Urinary bladder (tissue), 3 donors: ENCODE measurements at regions not wholly inside any gene's neighbourhood (a gene's known extent, or its start where the extent isn't known, plus 50 kb on each side); places are given as distances from the start of the nearest gene placed in this dataset.
"Not testable (repeated sequence)": the region's sequence is repeated elsewhere in the genome, so short reads cannot be mapped to it uniquely, and the experiment has no call there.

Source experiments
- DNase-seq: peaks from one replicate; pipeline ENCODE4 v3.0.0-alpha.2; 2015; ENCODE audit errors: extremely low spot score
- H3K27ac ChIP-seq: one replicate; pipeline ENCODE4 v1.5.1; 2013; ENCODE audit warnings: low read depth, mild to moderate bottlenecking, moderate library complexity
- H3K36me3 ChIP-seq: one replicate; pipeline ENCODE4 v1.6.1; 2013; ENCODE audit warnings: mild to moderate bottlenecking, moderate library complexity; ENCODE audit not compliant: insufficient read depth
- H3K4me1 ChIP-seq: one replicate; pipeline ENCODE4 v1.6.1; 2013; ENCODE audit warnings: mild to moderate bottlenecking, moderate library complexity; ENCODE audit not compliant: insufficient read depth
- H3K4me3 ChIP-seq: one replicate; pipeline ENCODE4 v1.5.1; 2013; ENCODE audit warnings: low read depth, low read length
- WGBS: extraction: QIAGEN DNeasy Blood & Tissue Kit; methylation state at CpG from one replicate; pipeline ENCODE4 v1.1.7; 2013; 5-methylcytosine and 5-hydroxymethylcytosine counted together
- donor health status: healthy with polysubstance abuse.
- donor health status: healthy.

DNA sequence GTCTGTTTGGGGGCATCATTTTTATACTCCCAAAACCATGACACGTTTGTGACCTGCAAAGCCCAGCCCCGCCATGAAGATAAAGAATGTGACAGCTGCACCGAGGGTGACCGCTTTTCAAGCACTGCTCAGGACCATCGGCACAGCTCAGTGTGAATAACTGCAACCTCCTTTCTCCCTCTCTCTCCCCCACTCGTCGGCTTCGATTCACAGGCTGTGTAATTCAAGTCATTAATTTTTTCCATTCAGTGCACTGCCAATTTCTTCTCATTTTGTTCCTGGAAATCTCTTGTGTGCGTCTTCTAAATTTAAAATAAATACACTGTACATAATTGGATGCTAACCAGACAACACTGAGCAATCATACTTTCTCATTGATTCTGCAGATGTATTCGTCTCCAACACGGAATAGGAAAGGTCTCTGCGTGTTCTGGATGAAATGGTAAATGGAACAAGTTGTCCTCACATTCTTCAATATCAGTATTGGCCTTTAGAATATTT is 260.8 kb downstream of the TTC8 start:
- no peaks in the 10 kb centered on the region for H3K36me3 ChIP-seq
- H3K27ac ChIP-seq, result no peak overlapping the region
- DNase-seq, result peak; percentile 23
- H3K4me3 ChIP-seq, result no peak overlapping the region
- WGBS, result 52% methylated on average over 12 of the region's 12 CpGs
- no peaks in the 10 kb centered on the region for H3K4me1 ChIP-seq

GRCh38 chr14:89085737-89086382 is 261.4 kb downstream of the TTC8 start:
- no peaks in the 10 kb centered on the region for H3K36me3 ChIP-seq
- no peak overlapping the region for H3K27ac ChIP-seq
- H3K4me3 ChIP-seq, result no peak overlapping the region
- WGBS, result 52% methylated on average over 9 of the region's 9 CpGs
- H3K4me1 ChIP-seq, result no peaks in the 10 kb centered on the region
- DNase-seq, result peak; percentile 7

GRCh38 chr14:89088530-89088929 is 264.1 kb downstream of the TTC8 start:
- no peak overlapping the region for H3K4me3 ChIP-seq
- DNase-seq, result no peak

DNA sequence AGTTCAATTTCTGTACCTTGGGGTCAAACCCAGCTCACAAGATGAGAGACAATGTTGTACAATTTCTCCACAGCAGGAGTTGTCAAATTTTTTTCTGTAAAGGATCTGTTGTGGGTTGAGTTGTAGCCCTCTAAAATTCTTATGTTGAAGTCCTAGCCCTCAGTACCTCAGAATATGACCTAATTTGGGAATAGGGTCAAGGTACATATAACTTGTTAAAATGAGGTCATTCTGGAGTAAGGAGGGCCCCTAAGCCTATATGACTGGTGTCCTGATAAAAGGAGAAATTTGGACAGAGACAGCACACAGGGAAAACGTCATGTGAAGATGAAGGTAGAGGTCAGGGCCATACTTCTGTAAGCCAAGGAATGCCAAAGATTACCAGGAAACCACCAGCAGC is 264.9 kb downstream of the TTC8 start:
- Histone ChIP-seq H3K27ac (no peak overlapping the region), H3K4me3 (no peak overlapping the region), H3K36me3 (no peaks in the 10 kb centered on the region), H3K4me1 (peaks cover 2% of the 10 kb centered on the region)
- DNase-seq, result no peak
- WGBS, result 56% methylated on average over 1 of the region's 1 CpG

More at GRCh38 chr14:89088530-89088929, 264.1 kb downstream of the TTC8 start:
- no peaks in the 10 kb centered on the region for H3K4me1 ChIP-seq
- no peaks in the 10 kb centered on the region for H3K36me3 ChIP-seq
- 55% methylated on average over 3 of the region's 3 CpGs for WGBS
- no peak overlapping the region for H3K27ac ChIP-seq

DNA sequence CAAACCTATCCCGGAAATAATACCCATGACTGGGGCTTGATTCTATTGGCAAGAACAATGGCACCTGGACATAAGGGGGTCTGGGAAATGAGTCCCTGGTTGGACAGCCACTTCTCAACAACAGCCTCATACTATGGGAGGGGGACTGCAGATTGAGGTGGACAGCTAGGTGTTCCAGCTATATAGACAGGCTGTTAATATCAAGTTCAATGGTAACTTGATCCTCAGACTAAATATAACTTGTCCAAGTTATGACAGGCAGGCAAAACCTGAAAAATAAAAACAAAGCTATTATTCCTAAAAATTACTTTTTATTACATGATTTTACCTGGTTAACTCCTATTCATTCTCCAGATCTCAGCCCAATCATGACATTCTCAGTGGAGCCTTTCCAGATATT is 267.3 kb downstream of the TTC8 start:
- WGBS, result 95% methylated on average over 1 of the region's 1 CpG
- DNase-seq, result no peak
- peaks cover 2% of the 10 kb centered on the region for H3K4me1 ChIP-seq
- no peak overlapping the region for H3K4me3 ChIP-seq
- H3K27ac ChIP-seq, result no peak overlapping the region
- H3K36me3 ChIP-seq, result no peaks in the 10 kb centered on the region

- H3K4me1 ChIP-seq, result peaks cover 2% of the 10 kb centered on the region
- no peak overlapping the region for H3K27ac ChIP-seq
- no peak overlapping the region for H3K4me3 ChIP-seq
- no peak for DNase-seq
- no peaks in the 10 kb centered on the region for H3K36me3 ChIP-seq
- WGBS, result 59% methylated on average over 3 of the region's 3 CpGs
Observed at GRCh38 chr14:89093083-89093730, 268.8 kb downstream of the TTC8 start.

DNA sequence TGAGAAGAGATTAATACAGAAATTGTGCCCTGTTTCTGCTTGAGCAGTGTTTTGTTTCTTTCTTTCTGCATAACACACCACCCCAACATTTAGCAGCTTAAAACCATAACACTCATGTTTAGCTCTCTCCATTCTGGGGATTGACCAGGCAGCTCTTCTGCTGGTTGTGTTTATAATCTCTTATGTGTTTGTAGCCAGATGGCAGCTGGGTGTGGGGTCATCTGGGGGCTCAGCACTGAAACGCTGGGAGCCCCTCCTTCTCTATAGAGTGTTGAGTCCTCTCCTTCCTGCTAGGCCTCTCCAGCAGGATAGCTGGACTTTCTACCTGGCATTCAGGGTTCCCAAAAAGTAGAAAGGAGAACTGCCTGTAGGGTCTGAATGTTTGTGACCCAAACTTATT is 270.6 kb downstream of the TTC8 start:
- no peak overlapping the region for H3K27ac ChIP-seq
- DNase-seq, result no peak
- H3K4me3 ChIP-seq, result no peak overlapping the region
- H3K4me1 ChIP-seq, result peaks cover 2% of the 10 kb centered on the region
- 34% methylated on average over 1 of the region's 1 CpG for WGBS
- no peaks in the 10 kb centered on the region for H3K36me3 ChIP-seq

GRCh38 chr14:89096946-89097345 is 272.5 kb downstream of the TTC8 start:
- 85% methylated on average over 9 of the region's 9 CpGs for WGBS
- Histone ChIP-seq H3K4me3 (no peak overlapping the region), H3K4me1 (peaks cover 2% of the 10 kb centered on the region), H3K36me3 (no peaks in the 10 kb centered on the region), H3K27ac (no peak overlapping the region)
- no peak for DNase-seq

- no peak overlapping the region for H3K4me3 ChIP-seq
Observed at GRCh38 chr14:89098254-89098653, 273.8 kb downstream of the TTC8 start.

GRCh38 chr14:89104171-89104817 is 279.8 kb downstream of the TTC8 start:
- H3K4me3 ChIP-seq, H3K36me3 ChIP-seq, H3K27ac ChIP-seq, DNase-seq, H3K4me1 ChIP-seq: not testable (repeated sequence)
- 79% methylated on average over 10 of the region's 10 CpGs for WGBS

More at GRCh38 chr14:89098254-89098653, 273.8 kb downstream of the TTC8 start:
- no peak overlapping the region for H3K27ac ChIP-seq
- 70% methylated on average over 2 of the region's 2 CpGs for WGBS
- no peaks in the 10 kb centered on the region for H3K36me3 ChIP-seq
- DNase-seq, result no peak
- peaks cover 2% of the 10 kb centered on the region for H3K4me1 ChIP-seq

GRCh38 chr14:89104861-89105260 is 280.4 kb downstream of the TTC8 start:
- not testable (repeated sequence) for DNase-seq, H3K36me3 ChIP-seq, H3K27ac ChIP-seq, H3K4me1 ChIP-seq, H3K4me3 ChIP-seq
- WGBS, result 92% methylated on average over 4 of the region's 4 CpGs
